ENCODE measurements at regions not wholly inside any gene's neighbourhood (a gene's known extent, or its start where the extent isn't known, plus 50 kb on each side); places are given as distances from the start of the nearest gene placed in this dataset.
"Not testable (repeated sequence)": the region's sequence is repeated elsewhere in the genome, so short reads cannot be mapped to it uniquely, and the experiment has no call there.

DNA sequence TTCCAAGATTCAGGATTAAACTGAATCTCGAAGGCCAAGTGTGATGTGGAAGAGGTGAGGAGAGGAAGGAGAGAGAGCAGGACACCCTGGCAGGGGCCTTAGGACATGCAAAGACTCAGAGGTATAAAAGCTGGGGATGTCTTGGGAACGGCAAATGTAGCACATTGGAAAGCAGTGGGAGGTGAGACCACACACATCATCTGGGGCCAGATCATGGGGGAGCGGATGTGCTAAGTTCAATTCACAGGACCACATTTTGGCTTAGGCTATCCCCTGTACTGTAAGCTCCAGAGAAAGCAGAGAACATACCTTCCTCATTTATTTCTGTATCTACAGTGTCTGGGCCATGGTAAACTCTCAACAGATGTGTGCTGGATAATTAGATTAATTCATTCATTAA lies 59.5 kb upstream of the MBOAT1 start:
- ATAC-seq = no peak
- Histone ChIP-seq H3K27ac (no peak overlapping the region), H3K4me1 (peaks cover 0 to 3% (median 0%) of the 10 kb centered on the region in 12 donors), H3K36me3 (no peaks in the 10 kb centered on the region), H3K4me3 (no peak overlapping the region), H3K27me3 (no peaks in the 10 kb centered on the region), H3K9me3 (no peaks in the 10 kb centered on the region)
- TF ChIP-seq, protein P1, sequence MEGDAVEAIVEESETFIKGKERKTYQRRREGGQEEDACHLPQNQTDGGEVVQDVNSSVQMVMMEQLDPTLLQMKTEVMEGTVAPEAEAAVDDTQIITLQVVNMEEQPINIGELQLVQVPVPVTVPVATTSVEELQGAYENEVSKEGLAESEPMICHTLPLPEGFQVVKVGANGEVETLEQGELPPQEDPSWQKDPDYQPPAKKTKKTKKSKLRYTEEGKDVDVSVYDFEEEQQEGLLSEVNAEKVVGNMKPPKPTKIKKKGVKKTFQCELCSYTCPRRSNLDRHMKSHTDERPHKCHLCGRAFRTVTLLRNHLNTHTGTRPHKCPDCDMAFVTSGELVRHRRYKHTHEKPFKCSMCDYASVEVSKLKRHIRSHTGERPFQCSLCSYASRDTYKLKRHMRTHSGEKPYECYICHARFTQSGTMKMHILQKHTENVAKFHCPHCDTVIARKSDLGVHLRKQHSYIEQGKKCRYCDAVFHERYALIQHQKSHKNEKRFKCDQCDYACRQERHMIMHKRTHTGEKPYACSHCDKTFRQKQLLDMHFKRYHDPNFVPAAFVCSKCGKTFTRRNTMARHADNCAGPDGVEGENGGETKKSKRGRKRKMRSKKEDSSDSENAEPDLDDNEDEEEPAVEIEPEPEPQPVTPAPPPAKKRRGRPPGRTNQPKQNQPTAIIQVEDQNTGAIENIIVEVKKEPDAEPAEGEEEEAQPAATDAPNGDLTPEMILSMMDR (IDR thresholded peaks at IDR 0.05) = no peak
- 58 to 71% (median 68%) methylated on average over 3 of the region's 3 CpGs for WGBS, 4 donors
- DNase-seq = no peak
- intact Hi-C loops (cut with DNase I) = no loop called here

DNA sequence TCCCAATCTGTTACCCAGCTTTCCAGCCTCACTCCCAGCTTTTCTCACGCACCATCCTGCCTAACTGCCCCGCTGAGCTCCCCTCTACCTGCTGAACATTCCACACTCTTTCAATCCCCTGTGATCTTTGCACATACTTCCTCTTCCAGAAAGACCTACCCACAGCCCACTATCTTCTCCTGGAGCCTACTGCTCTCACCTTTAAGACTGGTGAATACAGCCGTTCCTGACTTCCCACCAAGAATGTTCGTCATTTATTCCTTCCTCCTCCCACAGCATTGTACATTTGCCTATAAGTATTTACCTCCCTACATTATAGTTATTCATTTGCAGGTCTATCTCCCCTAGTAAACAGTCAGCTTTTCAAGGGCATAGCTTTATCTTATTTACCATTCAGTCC lies 61.9 kb upstream of the MBOAT1 start:
- DNase-seq (no peak), ATAC-seq (no peak)
- 86 to 92% (median 89%) methylated on average over 4 of the region's 4 CpGs for WGBS, 4 donors
- Histone ChIP-seq H3K9me3 (no peaks in the 10 kb centered on the region), H3K27me3 (peaks cover 0 to 6% (median 0%) of the 10 kb centered on the region in 9 donors), H3K4me3 (no peak overlapping the region), H3K4me1 (peaks cover 0 to 3% (median 0%) of the 10 kb centered on the region in 12 donors), H3K36me3 (no peaks in the 10 kb centered on the region), H3K27ac (no peak overlapping the region)
- intact Hi-C loops (cut with DNase I) = no loop called here
- TF ChIP-seq POLR2A (IDR thresholded peaks at IDR 0.05) = no peak
- TF ChIP-seq, protein P1 (IDR thresholded peaks at IDR 0.05) = no peak

DNA sequence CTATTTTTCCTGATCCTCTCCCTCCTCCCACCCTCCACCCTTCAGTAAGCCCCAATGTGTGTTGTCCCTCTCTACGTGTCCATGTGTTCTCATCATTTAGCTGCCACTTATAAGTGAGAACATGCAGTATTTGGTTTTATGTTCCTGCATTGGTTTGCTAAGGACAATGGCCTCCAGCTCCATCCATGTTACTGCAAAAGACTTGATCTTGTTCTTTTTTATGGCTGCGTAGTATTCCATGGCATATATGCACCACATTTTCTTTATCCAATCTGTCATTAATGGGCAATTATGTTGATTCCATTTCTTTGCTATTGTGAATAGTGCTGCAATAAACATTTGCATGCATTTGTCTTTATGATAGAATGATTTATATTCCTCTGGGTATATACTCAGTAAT lies 63.6 kb upstream of the MBOAT1 start:
- 93 to 100% (median 95%) methylated on average over 2 of the region's 2 CpGs for WGBS, 4 donors
- ATAC-seq; H3K27ac ChIP-seq; intact Hi-C loops (cut with DNase I); H3K9me3 ChIP-seq; H3K27me3 ChIP-seq; H3K4me3 ChIP-seq; DNase-seq; H3K36me3 ChIP-seq; H3K4me1 ChIP-seq: not testable (repeated sequence)

DNA sequence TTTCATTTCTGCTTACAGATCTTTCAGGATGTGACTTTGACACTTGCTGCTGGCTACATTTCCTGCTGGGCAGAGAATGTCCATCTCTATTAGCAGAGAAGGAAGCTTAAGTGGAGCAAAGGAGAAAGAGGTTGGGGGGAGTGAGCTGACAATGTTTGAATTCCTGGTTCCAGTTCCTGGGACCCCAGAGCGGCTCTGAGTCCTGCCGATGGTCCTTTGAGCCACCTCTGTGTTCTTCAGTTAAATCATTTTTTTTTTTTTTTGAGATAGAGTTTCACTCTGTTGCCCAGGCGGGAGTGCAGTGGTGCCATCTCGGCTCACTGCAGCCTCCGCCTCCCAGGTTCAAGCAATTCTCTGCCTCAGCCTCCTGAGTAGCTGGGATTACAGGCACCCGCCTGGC lies 65.5 kb upstream of the MBOAT1 start:
- H3K36me3 ChIP-seq; H3K4me3 ChIP-seq; ATAC-seq; H3K27me3 ChIP-seq; DNase-seq; intact Hi-C loops (cut with DNase I); H3K4me1 ChIP-seq; H3K27ac ChIP-seq: not testable (repeated sequence)
- H3K9me3 ChIP-seq = peaks cover 0 to 12% (median 0%) of the 10 kb centered on the region in 12 donors
- 69 to 73% (median 71%) methylated on average over 6 of the region's 6 CpGs for WGBS, 4 donors

DNA sequence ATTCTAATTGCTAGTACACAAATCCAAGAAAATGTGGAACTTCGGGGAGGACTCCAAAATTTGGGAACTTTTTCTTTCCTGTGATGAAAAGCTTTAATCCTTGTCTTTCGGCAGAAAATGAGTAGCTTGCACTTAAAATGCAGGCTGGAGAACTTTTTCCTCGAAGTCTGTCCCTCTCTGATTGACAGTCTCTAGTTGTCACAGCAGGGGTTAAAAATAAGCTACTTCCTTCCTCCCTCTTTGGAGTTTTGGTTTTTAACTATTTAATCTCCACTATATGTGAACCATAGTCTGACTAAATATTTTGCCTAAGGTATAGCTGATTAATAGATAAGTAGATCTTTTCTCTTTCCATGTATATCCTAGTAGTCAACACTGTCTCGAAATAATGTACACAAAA lies 66.8 kb upstream of the MBOAT1 start:
- ATAC-seq = no peak
- 49 to 66% (median 63%) methylated on average over 4 of the region's 4 CpGs for WGBS, 4 donors
- H3K27ac ChIP-seq = no peak overlapping the region
- H3K9me3 ChIP-seq = peaks cover 0 to 14% (median 0%) of the 10 kb centered on the region in 12 donors
- no peak overlapping the region for H3K4me3 ChIP-seq
- intact Hi-C loops (cut with DNase I) = no loop called here
- no peaks in the 10 kb centered on the region for H3K36me3 ChIP-seq
- TF ChIP-seq, protein P1 (IDR thresholded peaks at IDR 0.05) = no peak
- TF ChIP-seq POLR2A (IDR thresholded peaks at IDR 0.05) = no peak
- H3K27me3 ChIP-seq = peaks cover 0 to 9% (median 0%) of the 10 kb centered on the region in 9 donors
- no peak for DNase-seq
- H3K4me1 ChIP-seq = no peaks in the 10 kb centered on the region

Data from heart left ventricle (tissue), 16 donors.